GM21576 (cell line): ENCODE measurements at regions not wholly inside any gene's neighbourhood (a gene's known extent, or its start where the extent isn't known, plus 50 kb on each side); places are given as distances from the start of the nearest gene placed in this dataset.

Experiments used
- ATAC-seq: cut with Tn5 transposase; IDR thresholded peaks from one replicate; pipeline ENCODE4 v1.9.1; 2021; ENCODE audit warnings: mild to moderate bottlenecking, moderate library complexity; ENCODE audit not compliant: unreplicated experiment

- no peak for ATAC-seq
Measured at GRCh38 chr2:107290041-107290440, 404.1 kb upstream of the ST6GAL2 start.

GRCh38 chr2:107303964-107304363, 418.0 kb upstream of the ST6GAL2 start:
- no peak for ATAC-seq

- no peak for ATAC-seq
Measured at GRCh38 chr2:107305966-107306365, 420.0 kb upstream of the ST6GAL2 start.

GRCh38 chr2:107306881-107307280, 420.9 kb upstream of the ST6GAL2 start:
- no peak for ATAC-seq

GRCh38 chr2:107308835-107309234, 422.9 kb upstream of the ST6GAL2 start:
- ATAC-seq, result no peak

- no peak for ATAC-seq
Measured at GRCh38 chr2:107312240-107312639, 426.3 kb upstream of the ST6GAL2 start.

- ATAC-seq, result no peak
Measured at GRCh38 chr2:107313316-107313715, 427.3 kb upstream of the ST6GAL2 start.

GRCh38 chr2:107320881-107321280, 434.9 kb upstream of the ST6GAL2 start:
- no peak for ATAC-seq

- no peak for ATAC-seq
Measured at GRCh38 chr2:107322416-107322815, 436.4 kb upstream of the ST6GAL2 start.

GRCh38 chr2:107323946-107324565, 438.1 kb upstream of the ST6GAL2 start:
- ATAC-seq, result no peak

- no peak for ATAC-seq
Measured at GRCh38 chr2:107325981-107326786, 440.2 kb upstream of the ST6GAL2 start.

GRCh38 chr2:107334306-107334705, 448.3 kb upstream of the ST6GAL2 start:
- ATAC-seq, result no peak

- ATAC-seq, result no peak
Measured at GRCh38 chr2:107336526-107336925, 450.6 kb upstream of the ST6GAL2 start.

GRCh38 chr2:107337209-107337898, 451.4 kb upstream of the ST6GAL2 start:
- ATAC-seq, result no peak

- ATAC-seq, result no peak
Measured at GRCh38 chr2:107338059-107338458, 452.1 kb upstream of the ST6GAL2 start.

GRCh38 chr2:107338571-107338970, 452.6 kb upstream of the ST6GAL2 start:
- no peak for ATAC-seq

GRCh38 chr2:107340955-107341354, 455.0 kb upstream of the ST6GAL2 start:
- no peak for ATAC-seq

- ATAC-seq, result no peak
Measured at GRCh38 chr2:107349329-107349728, 463.4 kb upstream of the ST6GAL2 start.

GRCh38 chr2:107354175-107354574, 468.2 kb upstream of the ST6GAL2 start:
- ATAC-seq, result no peak

- no peak for ATAC-seq
Measured at GRCh38 chr2:107358362-107358761, 468.3 kb upstream of the RGPD4 start.

GRCh38 chr2:107359021-107359420, 467.7 kb upstream of the RGPD4 start:
- ATAC-seq, result no peak
